Stimulated activated naive CD8-positive, alpha-beta T cell treated with anti-CD3 and anti-CD28 coated beads, Interleukin-15, Interleukin-2, amounts not matched to agents 100 U/mL and 50 U/mL, for 24 hours (primary cell): ENCODE measurements at regions not wholly inside any gene's neighbourhood (a gene's known extent, or its start where the extent isn't known, plus 50 kb on each side); places are given as distances from the start of the nearest gene placed in this dataset.

Source experiments
- ATAC-seq: fragments of 150-1000 bp; cut with Tn5 transposase; one replicate; pipeline ENCODE4 v1.10.0; 2021
- DNase-seq: peaks from one replicate; pipeline ENCODE4 v3.0.0; 2021

GRCh38 chr1:13878021-13878420, 178.0 kb downstream of the PRDM2 start:
- no peak for ATAC-seq
- DNase-seq: no peak

- no peak for ATAC-seq
- no peak for DNase-seq
Observed at GRCh38 chr1:13878451-13878850, 178.5 kb downstream of the PRDM2 start.

GRCh38 chr1:13881385-13882088, 181.5 kb downstream of the PRDM2 start:
- DNase-seq (no peak), ATAC-seq (no peak)

GRCh38 chr1:13888351-13888986, 188.5 kb downstream of the PRDM2 start:
- ATAC-seq (no peak), DNase-seq (no peak)

GRCh38 chr1:13889495-13889894, 189.5 kb downstream of the PRDM2 start:
- ATAC-seq: no peak
- DNase-seq: no peak

- no peak for ATAC-seq
- no peak for DNase-seq
Observed at GRCh38 chr1:13890766-13891165, 190.8 kb downstream of the PRDM2 start.

- DNase-seq: no peak
- ATAC-seq: no peak
Observed at GRCh38 chr1:13892198-13892597, 192.2 kb downstream of the PRDM2 start.

- ATAC-seq (peak; percentile 9), DNase-seq (no peak)
Observed at GRCh38 chr1:13892671-13893325, 192.8 kb downstream of the PRDM2 start.

- DNase-seq (no peak), ATAC-seq (no peak)
Observed at GRCh38 chr1:13893409-13893821, 193.4 kb downstream of the PRDM2 start.

GRCh38 chr1:13896932-13897331, 196.9 kb downstream of the PRDM2 start:
- DNase-seq: no peak
- ATAC-seq: no peak

GRCh38 chr1:13898406-13898805, 198.4 kb downstream of the PRDM2 start:
- ATAC-seq: no peak
- no peak for DNase-seq

GRCh38 chr1:13899856-13900255, 199.9 kb downstream of the PRDM2 start:
- no peak for DNase-seq
- no peak for ATAC-seq

- no peak for DNase-seq
- no peak for ATAC-seq
Observed at GRCh38 chr1:13900583-13900982, 200.6 kb downstream of the PRDM2 start.

- ATAC-seq (no peak), DNase-seq (no peak)
Observed at GRCh38 chr1:13901039-13901438, 201.1 kb downstream of the PRDM2 start.

- no peak for ATAC-seq
Observed at GRCh38 chr1:13901597-13901996, 201.6 kb downstream of the PRDM2 start.

GRCh38 chr1:13908128-13908527, 208.1 kb downstream of the PRDM2 start:
- DNase-seq (no peak), ATAC-seq (no peak)

More at GRCh38 chr1:13901597-13901996, 201.6 kb downstream of the PRDM2 start:
- no peak for DNase-seq

- ATAC-seq (no peak), DNase-seq (no peak)
Observed at GRCh38 chr1:13911697-13912619, 212.0 kb downstream of the PRDM2 start.

- DNase-seq (no peak), ATAC-seq (no peak)
Observed at GRCh38 chr1:13913396-13913795, 213.4 kb downstream of the PRDM2 start.

GRCh38 chr1:13916530-13916929, 216.5 kb downstream of the PRDM2 start:
- DNase-seq: no peak
- no peak for ATAC-seq

- no peak for ATAC-seq
- DNase-seq: no peak
Observed at GRCh38 chr1:13917607-13918006, 217.6 kb downstream of the PRDM2 start.

GRCh38 chr1:13918862-13919261, 218.9 kb downstream of the PRDM2 start:
- no peak for DNase-seq
- no peak for ATAC-seq

- ATAC-seq: no peak
- DNase-seq: no peak
Observed at GRCh38 chr1:13921190-13921589, 221.2 kb downstream of the PRDM2 start.
